ENCODE measurements at regions not wholly inside any gene's neighbourhood (a gene's known extent, or its start where the extent isn't known, plus 50 kb on each side); places are given as distances from the start of the nearest gene placed in this dataset.

- intact Hi-C loops (cut with DNase I): no loop called here
- no peak for FAIRE-seq
- DNase-seq: no peak
- TF ChIP-seq, protein P1, sequence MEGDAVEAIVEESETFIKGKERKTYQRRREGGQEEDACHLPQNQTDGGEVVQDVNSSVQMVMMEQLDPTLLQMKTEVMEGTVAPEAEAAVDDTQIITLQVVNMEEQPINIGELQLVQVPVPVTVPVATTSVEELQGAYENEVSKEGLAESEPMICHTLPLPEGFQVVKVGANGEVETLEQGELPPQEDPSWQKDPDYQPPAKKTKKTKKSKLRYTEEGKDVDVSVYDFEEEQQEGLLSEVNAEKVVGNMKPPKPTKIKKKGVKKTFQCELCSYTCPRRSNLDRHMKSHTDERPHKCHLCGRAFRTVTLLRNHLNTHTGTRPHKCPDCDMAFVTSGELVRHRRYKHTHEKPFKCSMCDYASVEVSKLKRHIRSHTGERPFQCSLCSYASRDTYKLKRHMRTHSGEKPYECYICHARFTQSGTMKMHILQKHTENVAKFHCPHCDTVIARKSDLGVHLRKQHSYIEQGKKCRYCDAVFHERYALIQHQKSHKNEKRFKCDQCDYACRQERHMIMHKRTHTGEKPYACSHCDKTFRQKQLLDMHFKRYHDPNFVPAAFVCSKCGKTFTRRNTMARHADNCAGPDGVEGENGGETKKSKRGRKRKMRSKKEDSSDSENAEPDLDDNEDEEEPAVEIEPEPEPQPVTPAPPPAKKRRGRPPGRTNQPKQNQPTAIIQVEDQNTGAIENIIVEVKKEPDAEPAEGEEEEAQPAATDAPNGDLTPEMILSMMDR (IDR thresholded peaks at IDR 0.05; ENCODE audit: borderline replicate concordance, extremely low read depth, insufficient read depth): no peak
- H3K9me3 ChIP-seq (ENCODE audit: control insufficient read depth in 2 of 3, insufficient read depth in 1 of 3, low read length in 3 of 3): no peaks in the 10 kb centered on the region
- no peaks in the 10 kb centered on the region for H3K4me1 ChIP-seq (ENCODE audit: control insufficient read depth in 2 of 3, insufficient read depth in 2 of 3, low read depth in 1 of 3, low read length in 3 of 3)
- no peaks in the 10 kb centered on the region for H3K36me3 ChIP-seq (ENCODE audit: control insufficient read depth in 2 of 3, insufficient read depth in 3 of 3, low read length in 3 of 3)
- H3K9ac ChIP-seq (ENCODE audit: low read length in 3 of 3): no peak overlapping the region
- H3K27ac ChIP-seq (ENCODE audit: low read depth in 2 of 2, low read length in 2 of 2): no peak overlapping the region
- H3K27me3 ChIP-seq (ENCODE audit: control insufficient read depth, insufficient read depth, low read length): no peaks in the 10 kb centered on the region
- no peak overlapping the region for H3K4me3 ChIP-seq (ENCODE audit: low read length in 3 of 3)
Observed at GRCh38 chr20:47999166-47999565, 213.9 kb upstream of the SULF2 start.

DNA sequence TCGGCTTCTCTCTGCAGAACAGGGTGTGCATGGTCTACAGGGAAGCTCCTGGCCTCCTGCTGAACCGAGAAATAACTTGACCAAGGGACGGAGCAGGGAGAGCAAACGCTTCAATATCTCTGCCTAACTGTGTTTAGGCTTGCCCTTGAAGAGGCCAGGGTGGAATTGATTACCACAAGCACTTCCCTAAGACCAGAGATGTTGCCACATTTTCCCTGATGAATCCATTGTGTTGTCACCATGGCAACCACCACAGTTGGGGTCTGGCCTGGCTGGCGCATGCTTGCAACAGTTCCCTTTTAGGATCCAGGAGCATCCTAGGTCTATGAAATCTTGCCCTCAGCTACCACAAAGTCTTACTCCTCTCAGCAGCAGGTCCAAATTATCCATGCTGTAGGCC is 213.5 kb upstream of the SULF2 start:
- Histone ChIP-seq H3K9ac (ENCODE audit: low read length in 3 of 3) (no peak overlapping the region), H3K4me1 (ENCODE audit: control insufficient read depth in 2 of 3, insufficient read depth in 2 of 3, low read depth in 1 of 3, low read length in 3 of 3) (no peaks in the 10 kb centered on the region), H3K27ac (ENCODE audit: low read depth in 2 of 2, low read length in 2 of 2) (no peak overlapping the region), H3K4me3 (ENCODE audit: low read length in 3 of 3) (no peak overlapping the region), H3K27me3 (ENCODE audit: control insufficient read depth, insufficient read depth, low read length) (no peaks in the 10 kb centered on the region), H3K9me3 (ENCODE audit: control insufficient read depth in 2 of 3, insufficient read depth in 1 of 3, low read length in 3 of 3) (no peaks in the 10 kb centered on the region), H3K36me3 (ENCODE audit: control insufficient read depth in 2 of 3, insufficient read depth in 3 of 3, low read length in 3 of 3) (no peaks in the 10 kb centered on the region)
- DNase-seq: no peak
- intact Hi-C loops (cut with DNase I): no loop called here
- TF ChIP-seq, protein P1 (IDR thresholded peaks at IDR 0.05; ENCODE audit: borderline replicate concordance, extremely low read depth, insufficient read depth): no peak
- FAIRE-seq: no peak

DNA sequence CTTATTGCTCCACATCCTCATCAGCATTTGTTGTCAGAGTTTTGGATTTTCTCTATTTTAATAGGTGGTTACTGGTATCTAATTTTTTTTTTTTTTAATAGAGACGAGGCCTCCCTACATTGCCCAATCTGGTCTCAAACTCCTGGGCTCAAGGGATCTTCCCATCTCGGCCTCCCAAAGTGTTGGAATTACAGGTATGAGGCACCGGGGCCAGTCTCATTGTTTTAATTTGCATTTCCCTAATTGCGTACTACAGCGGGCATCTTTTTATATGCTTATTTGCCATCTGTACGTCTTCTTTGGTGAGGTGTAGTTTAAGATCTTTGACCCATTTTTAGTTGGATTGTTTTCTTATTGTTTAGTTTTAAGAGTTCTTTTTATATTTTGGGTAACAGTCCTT is 210.4 kb upstream of the SULF2 start:
- Histone ChIP-seq H3K9me3 (ENCODE audit: control insufficient read depth in 2 of 3, insufficient read depth in 1 of 3, low read length in 3 of 3) (peaks cover 0 to 3% (median 0%) of the 10 kb centered on the region in 3 donors), H3K4me3 (ENCODE audit: low read length in 3 of 3) (no peak overlapping the region), H3K27me3 (ENCODE audit: control insufficient read depth, insufficient read depth, low read length) (no peaks in the 10 kb centered on the region), H3K27ac (ENCODE audit: low read depth in 2 of 2, low read length in 2 of 2) (no peak overlapping the region), H3K36me3 (ENCODE audit: control insufficient read depth in 2 of 3, insufficient read depth in 3 of 3, low read length in 3 of 3) (no peaks in the 10 kb centered on the region), H3K9ac (ENCODE audit: low read length in 3 of 3) (no peak overlapping the region), H3K4me1 (ENCODE audit: control insufficient read depth in 2 of 3, insufficient read depth in 2 of 3, low read depth in 1 of 3, low read length in 3 of 3) (no peaks in the 10 kb centered on the region)
- TF ChIP-seq, protein P1 (IDR thresholded peaks at IDR 0.05; ENCODE audit: borderline replicate concordance, extremely low read depth, insufficient read depth): no peak
- FAIRE-seq (no peak), DNase-seq (no peak)
- intact Hi-C loops (cut with DNase I): no loop called here

- Histone ChIP-seq H3K9me3 (ENCODE audit: control insufficient read depth in 2 of 3, insufficient read depth in 1 of 3, low read length in 3 of 3) (peaks cover 0 to 3% (median 0%) of the 10 kb centered on the region in 3 donors), H3K9ac (ENCODE audit: low read length in 3 of 3) (no peak overlapping the region), H3K4me1 (ENCODE audit: control insufficient read depth in 2 of 3, insufficient read depth in 2 of 3, low read depth in 1 of 3, low read length in 3 of 3) (no peaks in the 10 kb centered on the region), H3K4me3 (ENCODE audit: low read length in 3 of 3) (no peak overlapping the region), H3K27me3 (ENCODE audit: control insufficient read depth, insufficient read depth, low read length) (no peaks in the 10 kb centered on the region), H3K27ac (ENCODE audit: low read depth in 2 of 2, low read length in 2 of 2) (no peak overlapping the region), H3K36me3 (ENCODE audit: control insufficient read depth in 2 of 3, insufficient read depth in 3 of 3, low read length in 3 of 3) (no peaks in the 10 kb centered on the region)
- DNase-seq: no peak
- FAIRE-seq: no peak
- intact Hi-C loops (cut with DNase I): no loop called here
- TF ChIP-seq, protein P1 (IDR thresholded peaks at IDR 0.05; ENCODE audit: borderline replicate concordance, extremely low read depth, insufficient read depth): no peak
Observed at GRCh38 chr20:47993817-47994216, 208.5 kb upstream of the SULF2 start.
